GM18508 (cell line): ENCODE measurements at regions not wholly inside any gene's neighbourhood (a gene's known extent, or its start where the extent isn't known, plus 50 kb on each side); places are given as distances from the start of the nearest gene placed in this dataset.
"Not testable (repeated sequence)": the region's sequence is repeated elsewhere in the genome, so short reads cannot be mapped to it uniquely, and the experiment has no call there.

Source experiments
- ATAC-seq: cut with Tn5 transposase; IDR thresholded peaks from one replicate; pipeline ENCODE4 v1.9.1; 2021; ENCODE audit warnings: moderate number of reproducible peaks; ENCODE audit not compliant: insufficient read depth, unreplicated experiment

DNA sequence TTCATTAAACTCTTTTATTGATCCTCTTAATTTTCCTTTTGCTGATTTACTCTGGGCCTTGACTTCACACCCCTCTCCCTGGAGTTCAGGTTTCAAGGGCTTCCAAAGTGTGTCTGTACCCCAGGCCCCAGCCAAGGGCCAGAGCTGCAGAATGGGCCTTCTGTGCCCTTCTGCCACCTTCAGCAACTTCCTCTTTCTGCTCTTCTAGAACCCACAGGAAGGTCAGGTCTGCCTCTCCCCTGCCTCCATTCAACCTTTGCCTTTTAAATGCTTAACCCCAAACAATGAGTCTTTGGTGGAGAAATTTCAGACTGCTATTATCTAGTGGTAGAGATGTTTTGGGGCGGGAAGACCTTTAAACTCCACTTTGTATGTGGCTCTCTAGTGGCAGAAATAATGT lies 63.1 kb downstream of the TSN start:
- ATAC-seq, result no peak

DNA sequence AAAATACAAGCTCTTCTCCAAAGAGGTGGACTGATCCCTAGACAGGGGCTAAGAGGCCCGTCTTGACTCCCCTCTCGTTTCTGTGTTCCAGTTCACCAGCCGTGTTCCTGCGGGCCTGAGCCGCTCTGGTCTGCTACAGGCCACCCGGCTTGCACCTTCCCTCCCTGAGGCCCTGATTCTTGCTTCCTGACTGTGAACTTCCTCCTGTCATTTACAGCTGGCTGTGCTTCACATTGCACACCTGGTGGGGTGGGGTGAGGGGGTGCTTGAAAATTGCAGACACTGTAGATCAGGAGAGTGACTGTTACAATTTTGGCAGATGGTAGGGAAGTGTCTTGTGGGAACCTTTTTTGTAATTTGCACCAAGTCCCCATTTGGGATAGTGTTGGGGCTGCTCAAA lies 64.4 kb downstream of the TSN start:
- ATAC-seq, result no peak

DNA sequence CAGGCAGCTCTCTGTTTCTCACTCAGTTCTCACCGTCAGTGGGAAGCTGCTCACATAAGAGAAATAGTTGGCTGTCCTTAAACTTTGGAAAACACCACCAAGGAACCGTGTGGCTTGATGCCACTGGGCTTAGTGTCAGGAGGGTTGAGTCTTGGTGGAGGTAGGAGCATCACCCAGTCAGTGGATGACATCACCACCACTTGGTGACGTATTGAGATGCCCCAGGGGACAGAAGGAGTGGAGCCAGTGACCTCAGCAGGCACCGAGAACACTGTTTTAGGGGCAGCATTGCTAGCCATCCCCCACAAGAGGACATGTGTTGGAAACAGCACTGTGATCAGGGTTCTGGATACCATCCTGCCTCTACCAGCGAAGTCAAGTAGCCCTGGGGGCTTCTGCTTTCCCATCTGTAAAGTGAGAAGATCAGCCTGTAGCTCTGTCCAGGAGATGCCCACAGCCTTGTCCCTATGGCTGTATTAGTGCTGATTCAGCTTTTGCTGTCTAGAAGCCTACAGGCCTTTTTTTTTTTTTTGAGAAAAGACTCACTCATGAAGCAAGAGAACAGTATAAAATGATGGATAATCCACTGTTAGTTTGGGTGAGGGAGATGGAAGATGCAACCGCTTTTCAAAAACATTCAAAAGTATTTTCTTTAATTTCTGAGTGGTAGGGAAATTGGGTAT lies 66.2 kb downstream of the TSN start:
- no peak for ATAC-seq

DNA sequence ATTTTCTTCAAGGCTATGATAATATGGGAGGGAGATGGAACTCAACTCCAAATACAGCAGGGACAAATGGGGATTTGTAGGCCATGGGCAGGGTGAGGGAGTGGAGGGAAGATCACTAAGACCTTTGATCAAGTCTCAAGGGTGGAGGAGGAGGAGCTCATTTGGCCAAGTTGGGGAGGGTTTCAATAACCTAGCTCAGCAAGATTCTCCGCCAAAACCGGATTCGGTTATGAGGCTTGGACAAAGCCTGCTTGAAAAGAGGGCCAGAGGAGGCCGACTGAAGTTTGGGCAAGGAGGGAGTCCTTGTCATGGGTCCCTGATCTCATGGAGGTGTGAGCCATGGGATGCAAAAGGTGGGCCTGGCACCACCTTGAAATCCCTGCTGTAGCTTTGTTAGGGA lies 68.8 kb downstream of the TSN start:
- no peak for ATAC-seq

DNA sequence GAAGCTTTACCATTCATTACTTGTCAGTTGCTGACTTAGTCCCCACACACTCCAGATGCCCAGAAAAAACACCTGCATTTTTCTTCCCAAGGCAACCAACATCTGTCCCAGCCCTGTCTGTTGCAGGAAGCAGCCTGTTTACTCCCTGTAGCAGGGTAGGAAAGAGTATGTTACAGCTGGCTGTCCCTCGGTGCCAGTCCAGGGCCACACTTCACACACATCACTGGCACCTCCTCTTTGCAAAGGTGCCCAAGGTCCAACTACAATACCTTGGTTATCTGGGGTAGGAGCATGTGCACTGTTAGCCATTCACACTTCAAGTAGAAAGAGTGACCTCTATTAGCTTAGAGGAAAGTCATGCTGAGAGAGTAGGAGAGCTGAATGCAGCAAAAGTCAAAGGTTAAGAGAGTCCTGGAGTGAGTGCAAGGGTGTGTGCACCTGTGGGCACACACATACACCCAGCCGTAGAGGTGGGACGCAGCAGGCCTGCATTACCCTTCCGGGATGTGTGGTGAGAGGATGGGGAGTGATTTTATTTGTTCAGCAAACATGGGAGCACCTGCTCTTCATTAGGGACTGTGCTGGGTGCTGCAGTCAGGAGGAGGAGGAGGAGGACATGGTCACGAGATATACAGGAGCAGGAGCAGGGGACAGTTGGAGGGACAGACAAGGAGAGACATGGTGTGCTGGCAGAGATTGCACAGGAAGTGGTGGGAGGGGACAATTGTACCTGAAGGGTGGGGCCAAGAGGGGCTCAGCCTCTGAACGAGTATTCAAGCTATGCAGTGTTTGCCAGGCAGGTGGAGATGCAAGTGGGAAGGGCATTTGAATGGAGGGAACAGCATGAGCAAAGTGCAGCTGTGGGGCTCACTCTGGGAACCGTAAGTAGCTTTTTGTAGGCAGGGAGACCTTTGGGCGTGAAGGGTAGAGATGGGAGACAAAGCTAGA lies 69.8 kb downstream of the TSN start:
- ATAC-seq, result no peak

DNA sequence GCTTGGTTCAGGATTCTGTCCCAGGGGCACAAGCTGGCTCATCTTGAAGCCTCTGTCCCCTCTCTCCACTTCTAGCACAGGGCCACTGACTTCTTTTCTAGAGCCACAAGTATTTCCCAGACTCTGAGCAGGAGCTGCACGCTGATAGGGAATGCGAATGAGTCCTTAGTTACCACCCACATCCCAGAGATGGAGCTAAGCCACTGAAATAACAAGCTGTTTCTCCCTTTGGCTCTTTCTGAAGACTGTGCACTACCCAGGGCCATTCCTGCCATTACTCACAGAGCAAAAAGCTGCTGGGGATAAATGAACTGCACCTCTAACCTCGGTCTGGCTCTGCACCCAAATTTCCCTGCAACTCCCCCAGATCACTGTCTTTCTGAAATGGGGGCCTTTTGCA lies 70.6 kb downstream of the TSN start:
- no peak for ATAC-seq

DNA sequence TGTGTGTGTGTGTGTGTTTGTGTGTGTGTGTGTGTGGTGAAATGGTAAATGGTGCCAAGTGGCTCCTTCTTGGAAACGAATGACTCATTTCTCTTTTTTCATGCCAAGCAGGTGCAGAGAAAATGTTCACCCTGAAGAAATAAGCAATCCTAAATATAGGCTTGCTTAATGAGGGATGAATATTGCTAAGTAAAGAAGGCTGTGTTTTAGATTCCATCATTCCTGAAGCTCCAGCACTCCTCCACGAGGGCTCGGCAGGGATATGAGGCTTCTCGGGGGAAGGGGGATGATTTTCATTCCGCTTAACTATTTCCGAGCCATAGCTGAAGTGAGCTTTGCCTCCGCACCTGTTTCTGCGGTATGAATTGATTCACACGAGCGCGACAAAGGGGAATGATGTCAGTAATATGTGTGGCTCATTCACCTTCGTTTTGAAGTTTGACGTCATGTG lies 72.9 kb downstream of the TSN start:
- no peak for ATAC-seq

DNA sequence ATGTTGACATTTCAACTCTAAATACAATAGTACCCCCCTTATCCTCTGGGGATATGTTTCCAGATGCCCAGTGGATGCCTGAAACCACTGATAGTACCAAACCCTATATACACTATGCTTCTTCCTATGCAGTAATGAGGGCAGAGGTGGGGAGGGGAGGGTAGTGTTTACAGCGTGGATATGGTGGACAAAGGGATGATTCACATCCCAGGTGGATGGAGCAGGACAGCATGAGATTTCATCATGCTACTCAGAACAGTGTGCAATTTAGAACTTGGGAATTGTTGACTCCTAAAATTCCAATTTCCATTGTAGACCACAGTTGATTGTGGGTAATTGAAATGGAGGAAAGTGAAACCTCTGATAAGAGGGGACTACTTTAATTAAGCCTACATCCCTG lies 75.4 kb downstream of the TSN start:
- no peak for ATAC-seq

DNA sequence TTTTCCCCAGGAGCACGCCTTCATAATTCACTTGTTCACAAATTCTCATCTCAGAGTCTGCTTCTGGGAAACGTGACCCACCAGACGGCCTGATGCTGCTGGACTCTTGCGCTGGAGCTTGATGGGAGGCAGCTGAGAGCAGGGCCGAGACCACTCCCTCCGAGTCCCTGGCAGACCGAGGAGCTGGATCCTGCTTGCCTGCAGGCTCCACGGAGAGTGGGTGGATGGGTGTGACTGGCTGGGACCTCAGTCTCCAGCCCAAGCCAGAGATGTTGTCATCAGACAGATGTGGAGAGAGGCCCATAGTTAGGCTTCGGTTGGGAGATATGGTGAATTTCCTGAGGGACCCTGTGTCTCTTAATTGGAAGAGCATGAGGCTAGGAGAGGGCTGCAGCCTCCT lies 76.4 kb downstream of the TSN start:
- ATAC-seq, result no peak

DNA sequence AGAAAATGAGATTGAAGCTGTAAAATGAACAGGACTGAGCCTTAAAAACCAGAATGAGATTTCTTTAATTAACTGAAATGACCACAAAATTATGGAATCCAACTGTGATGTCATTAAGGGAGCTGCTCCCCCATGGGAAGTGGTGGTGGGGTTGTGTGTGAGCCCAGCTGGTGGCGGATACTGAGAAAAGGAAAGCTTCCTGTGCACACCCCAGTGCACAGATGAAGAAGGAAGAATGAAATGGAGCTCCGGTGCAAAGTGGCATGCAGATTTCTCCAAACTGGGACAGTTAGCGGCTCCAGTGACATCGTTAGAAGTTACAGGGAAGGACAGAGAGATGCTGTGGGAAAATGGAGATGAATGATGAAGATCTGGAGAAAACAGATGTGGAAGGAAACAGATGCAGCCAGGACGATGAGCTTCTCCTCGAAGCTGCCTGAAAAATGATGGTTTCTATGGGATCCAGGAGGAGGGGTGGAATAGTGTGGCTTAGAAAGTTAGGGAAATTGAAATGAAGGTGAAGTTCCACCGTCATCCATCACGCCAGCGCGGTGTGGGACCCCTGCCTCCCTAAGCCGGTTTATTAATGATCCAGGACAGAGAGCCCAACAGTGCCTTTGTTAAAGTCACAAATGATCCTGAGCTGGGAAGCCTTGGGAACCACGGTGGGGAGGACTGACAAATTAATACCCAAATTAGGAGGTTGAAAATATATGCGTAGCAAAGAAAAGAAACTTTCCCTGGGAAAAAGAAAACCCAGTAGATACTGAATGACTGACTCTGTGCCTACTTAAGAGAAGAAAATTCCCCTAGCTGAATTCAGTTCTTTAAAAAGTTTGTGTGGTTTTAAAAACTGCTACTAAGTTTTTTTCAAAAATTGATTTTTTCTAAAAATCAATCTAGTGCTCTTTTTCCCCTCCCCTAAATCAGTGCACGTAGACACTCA lies 77.2 kb downstream of the TSN start:
- ATAC-seq, result no peak

DNA sequence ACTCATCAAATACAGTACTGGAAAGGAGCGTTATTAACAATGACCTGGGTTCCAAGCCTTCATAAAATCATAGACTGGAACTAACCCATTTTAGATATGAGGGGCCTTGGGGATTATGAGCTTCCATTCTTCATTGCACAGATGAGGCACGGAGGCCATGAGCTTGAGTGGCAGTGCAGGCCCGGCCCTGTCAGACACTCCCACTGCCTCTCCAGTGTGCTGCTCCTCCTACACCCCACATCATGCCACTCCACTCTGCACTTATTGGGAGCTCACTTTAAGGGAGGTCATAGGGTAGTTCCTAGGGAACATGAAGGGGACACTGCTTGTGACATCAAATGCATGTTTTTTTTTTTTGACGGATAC lies 77.9 kb downstream of the TSN start:
- ATAC-seq, result no peak

DNA sequence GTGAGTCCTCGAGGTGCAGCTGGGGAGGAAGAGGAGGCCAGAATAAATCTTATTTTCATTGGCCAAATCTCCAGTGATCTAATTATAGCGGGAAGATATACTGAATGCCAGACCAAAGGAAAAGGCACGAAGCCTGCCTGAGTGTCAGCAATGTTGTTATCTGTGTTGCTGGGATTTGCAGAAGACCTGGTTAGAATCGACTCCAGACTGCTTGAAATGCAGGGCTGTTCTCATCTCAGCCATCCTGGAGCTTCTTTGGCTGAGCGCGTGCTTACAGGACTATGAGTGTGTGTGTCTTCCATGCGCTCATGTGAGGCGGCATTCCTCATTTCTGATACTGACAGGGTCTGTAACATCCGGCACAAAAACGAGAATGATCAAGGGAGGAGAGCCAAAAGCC lies 81.2 kb downstream of the TSN start:
- no peak for ATAC-seq

DNA sequence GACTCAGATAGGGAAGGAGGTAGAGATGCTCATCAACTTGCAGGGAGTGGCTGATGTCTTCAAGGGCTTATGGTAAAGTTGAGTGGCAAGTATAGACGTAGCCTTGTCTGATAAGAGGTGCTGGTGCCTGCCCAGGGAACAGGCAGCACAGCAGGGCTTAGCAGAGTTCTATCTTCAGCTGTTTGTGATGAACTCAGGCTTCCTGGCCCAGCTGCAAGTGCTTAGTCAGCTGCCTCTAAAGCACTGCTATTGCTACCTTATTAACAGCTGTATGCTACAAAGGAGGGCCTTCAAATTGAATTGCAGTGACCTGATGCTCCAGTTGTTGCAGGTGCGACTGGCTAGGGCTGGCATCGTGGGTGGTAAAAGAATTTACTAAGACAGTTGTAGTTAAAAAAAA lies 82.1 kb downstream of the TSN start:
- ATAC-seq, result no peak

DNA sequence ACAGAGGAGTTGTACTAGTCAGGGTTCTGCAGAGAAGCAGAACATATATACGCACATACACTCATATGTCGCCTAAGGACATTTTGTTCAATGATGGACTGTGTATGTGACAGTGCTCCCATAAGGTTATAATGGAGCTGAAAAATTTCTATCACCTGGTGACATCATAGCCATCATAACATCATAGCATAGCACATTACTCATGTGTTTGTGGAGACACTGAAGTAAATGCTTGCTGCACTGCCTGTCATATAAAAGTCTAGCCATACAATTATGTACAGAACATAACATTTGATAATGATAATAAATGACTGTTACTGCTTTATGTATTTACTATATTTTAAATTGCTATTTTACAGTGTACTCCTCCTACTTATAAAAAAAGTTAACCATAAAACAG lies 83.1 kb downstream of the TSN start:
- no peak for ATAC-seq

DNA sequence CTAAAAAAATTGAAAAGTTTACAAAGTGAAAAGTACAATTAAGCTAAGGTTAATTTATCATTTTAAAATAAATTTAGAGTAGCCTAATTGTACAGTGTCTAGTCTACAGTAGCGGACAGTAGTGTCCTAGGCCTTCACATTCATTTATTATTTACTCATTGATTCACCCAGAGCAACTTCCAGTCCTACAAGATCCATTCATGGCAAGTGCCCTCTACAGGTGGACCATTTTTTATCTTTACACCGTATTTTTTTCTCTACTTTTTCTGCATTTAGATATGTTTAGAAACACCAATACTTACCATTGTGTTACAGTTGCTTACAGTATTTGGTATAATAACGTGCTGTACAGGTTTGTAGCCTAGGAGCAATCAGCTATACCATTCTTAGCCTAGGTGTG lies 84.1 kb downstream of the TSN start:
- ATAC-seq, result no peak

DNA sequence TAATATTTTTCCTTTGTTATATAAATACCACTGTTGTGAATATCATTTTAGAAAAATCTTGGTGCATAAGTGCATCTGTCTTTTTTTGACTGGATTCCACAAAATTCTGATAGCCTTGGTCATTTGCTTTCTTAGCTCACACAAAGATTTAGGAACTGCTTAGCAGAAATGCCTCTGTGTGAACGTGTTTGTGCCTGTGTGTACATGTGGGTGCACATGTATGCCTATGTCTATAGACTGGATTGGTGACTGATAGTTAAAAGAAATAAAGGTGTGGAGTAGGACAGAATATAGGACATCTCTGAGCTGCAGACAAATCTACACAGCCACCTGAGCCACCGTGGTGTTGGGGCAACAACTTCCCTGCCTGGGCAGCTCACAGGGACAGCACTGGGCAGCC lies 93.8 kb downstream of the TSN start:
- no peak for ATAC-seq

DNA sequence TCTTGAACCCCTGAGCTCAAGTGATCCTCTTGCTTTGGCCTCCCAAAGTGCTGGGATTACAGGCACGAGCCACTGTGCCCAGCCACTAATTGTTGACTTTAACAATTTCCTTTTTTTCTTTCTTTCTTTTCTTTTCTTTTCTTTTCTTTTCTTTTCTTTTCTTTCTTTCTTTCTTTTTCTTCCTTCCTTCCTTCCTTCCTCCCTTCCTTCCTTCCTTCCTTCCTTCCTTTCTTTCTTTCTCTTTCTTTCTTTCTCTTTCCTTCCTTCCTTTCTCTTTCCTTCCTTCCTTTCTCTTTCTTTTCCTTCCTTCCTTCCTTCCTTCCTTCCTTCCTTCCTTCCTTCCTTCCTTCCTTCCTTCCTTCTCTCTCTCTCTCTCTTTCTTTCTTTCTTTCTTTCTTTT lies 97.7 kb downstream of the TSN start:
- ATAC-seq, result not testable (repeated sequence)

DNA sequence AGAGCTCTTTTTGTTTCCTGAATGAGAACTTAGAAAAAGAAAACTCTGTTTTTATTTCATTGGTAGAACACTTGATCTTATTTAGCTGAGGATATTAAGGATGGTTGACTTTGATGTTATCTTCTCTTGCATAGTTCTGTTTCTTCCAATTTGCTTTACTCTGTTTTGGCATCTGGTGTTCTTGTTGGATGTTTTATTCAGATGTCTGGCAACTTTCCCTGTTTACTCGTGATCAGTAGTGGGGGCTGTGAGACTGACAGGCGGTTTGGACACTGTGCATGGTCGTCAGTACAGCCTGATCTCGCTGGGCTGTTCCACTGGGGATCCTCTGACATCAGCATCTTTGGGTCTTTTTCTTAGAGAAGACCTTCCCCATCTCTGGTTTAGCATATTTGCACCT lies 100.1 kb downstream of the TSN start:
- no peak for ATAC-seq

DNA sequence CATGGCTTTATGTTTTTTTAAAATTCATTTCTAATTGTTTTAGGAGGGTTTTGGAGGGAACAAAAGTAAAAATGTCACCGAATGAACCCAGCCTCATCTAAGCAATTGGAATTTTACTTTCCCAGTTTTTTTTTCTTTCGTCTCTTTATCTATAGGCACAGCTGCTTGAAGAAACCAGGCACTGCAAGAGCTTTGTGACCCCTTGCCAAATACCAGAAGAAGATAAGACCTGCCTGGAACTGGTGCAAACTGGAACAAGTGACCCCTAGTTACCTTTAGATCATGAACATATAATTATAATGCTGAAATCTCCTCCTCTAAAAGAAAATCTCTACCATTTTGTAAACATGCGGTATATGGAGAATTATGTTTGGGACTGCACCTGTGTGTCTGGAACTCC lies 100.9 kb downstream of the TSN start:
- no peak for ATAC-seq

DNA sequence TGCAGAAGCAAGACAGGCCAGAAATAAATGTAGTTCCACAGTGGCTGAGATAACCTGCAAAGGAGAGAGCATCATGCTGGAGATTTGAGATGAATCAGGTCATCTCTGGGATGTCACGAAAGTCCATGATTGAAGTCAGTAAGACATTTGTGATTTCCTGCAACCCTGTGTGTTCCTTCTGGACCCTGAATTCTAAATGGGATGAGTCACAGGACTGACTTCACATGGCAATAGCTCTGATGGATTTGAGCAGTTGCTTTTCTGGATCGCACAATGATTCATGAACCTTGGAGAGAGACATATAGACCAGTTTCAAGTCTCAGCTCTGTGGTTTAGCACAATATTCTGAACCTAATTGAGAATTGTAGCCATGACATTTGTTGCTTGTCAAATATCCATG lies 102.9 kb downstream of the TSN start:
- no peak for ATAC-seq

DNA sequence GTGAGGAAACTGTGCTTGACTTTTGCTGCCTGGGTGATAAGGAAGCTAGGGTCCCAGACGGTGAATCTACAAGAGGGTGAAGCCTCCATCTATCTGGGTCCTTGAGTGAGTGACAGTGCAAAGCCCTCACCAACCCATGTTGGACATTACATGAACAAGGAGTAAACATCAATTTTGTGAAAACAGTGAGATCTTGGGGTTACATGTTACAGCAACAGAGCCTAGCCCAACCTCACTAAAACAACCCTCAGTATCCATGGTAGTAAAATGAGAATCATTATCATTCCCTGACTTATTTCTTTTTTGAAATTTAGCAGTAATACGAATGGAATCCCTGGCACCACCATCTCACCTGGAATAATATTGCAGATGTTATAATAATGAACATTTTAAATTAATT lies 103.4 kb downstream of the TSN start:
- ATAC-seq, result no peak
